Pancreas (tissue), 10 donors: ENCODE measurements at regions not wholly inside any gene's neighbourhood (a gene's known extent, or its start where the extent isn't known, plus 50 kb on each side); places are given as distances from the start of the nearest gene placed in this dataset.
"Not testable (repeated sequence)": the region's sequence is repeated elsewhere in the genome, so short reads cannot be mapped to it uniquely, and the experiment has no call there.

ENCODE experiments used
- ATAC-seq, 4 donors: fragments of 200-7000 bp; cut with Tn5 transposase; one replicate each; pipeline versions ENCODE4 v1.8.0 to v1.9.1; 2020; ENCODE audit warnings: mild to moderate bottlenecking in 4 of 4, moderate library complexity in 4 of 4
- DNase-seq, 6 donors: peaks; one replicate each; pipeline ENCODE4 v3.0.0-alpha.2; 2020
- FAIRE-seq: peaks from 2 replicates; lab custom pipeline; 2012; peaks lifted over from hg19 to GRCh38; lab: Jason Lieb, UNC
- H3K27ac ChIP-seq, 4 donors: fragments of 200-600 bp; sonication (generic); 1 replicate in 3 of 4; 2 replicates in 1 of 4; pipeline versions ENCODE4 v1.5.0 to v1.8.0; 2020
- H3K27me3 ChIP-seq, 4 donors: fragments of 200-600 bp; one replicate each; pipeline ENCODE4 v1.8.0; 2021
- H3K36me3 ChIP-seq, 3 donors: fragments of 200-600 bp; sonication (generic) in 1 of 3; one replicate each; pipeline versions ENCODE4 v1.5.0 to v1.8.0; 2020 to 2021
- H3K4me1 ChIP-seq, 3 donors: fragments of 200-600 bp; one replicate each; pipeline ENCODE4 v1.8.0; 2021
- H3K4me3 ChIP-seq, 4 donors: fragments of 200-600 bp; sonication (generic) in 2 of 4; one replicate each; pipeline versions ENCODE4 v1.5.0 to v1.8.0; 2020 to 2021
- H3K9me3 ChIP-seq, 4 donors: fragments of 200-600 bp; one replicate each; pipeline ENCODE4 v1.8.0; 2021
- WGBS, 2 donors: extraction: QIAGEN DNeasy Blood & Tissue Kit; methylation state at CpG; one replicate each; pipeline ENCODE4 v1.1.7; 2013; 5-methylcytosine and 5-hydroxymethylcytosine counted together
- intact Hi-C, 3 donors: fragments of 100-400 bp; cut with DNase I; formaldehyde crosslinking; loops; one replicate each; pipeline versions ENCODE4 v1.11.1 to v1.14.2; 2022
- TF ChIP-seq, protein P1 (sequence below), 4 donors: fragments of 200-600 bp; sonication (generic) in 3 of 4; IDR thresholded peaks; one replicate each; pipeline versions ENCODE4 v1.5.0 to v1.8.0; 2021; ENCODE audit warnings: antibody characterized with exemption in 4 of 4
- donor health status: healthy with polysubstance abuse.
- donor health status: DM: no; HTN: no; CAD: no; lungs with moderate emphysema.
- donor health status: DM: no; HTN: no; CAD: no.
- donor health status: control.
- donor health status: control.
- donor health status: Bipolar disorder and iron deficiency.
- donor health status: DM: yes; HTN: yes; CAD: no.
- donor health status: DM: no; HTN: no; CAD: no.
- donor health status: DM: no; HTN: no; CAD: no.
- donor health status: DM: yes; HTN: yes; CAD: no.

DNA sequence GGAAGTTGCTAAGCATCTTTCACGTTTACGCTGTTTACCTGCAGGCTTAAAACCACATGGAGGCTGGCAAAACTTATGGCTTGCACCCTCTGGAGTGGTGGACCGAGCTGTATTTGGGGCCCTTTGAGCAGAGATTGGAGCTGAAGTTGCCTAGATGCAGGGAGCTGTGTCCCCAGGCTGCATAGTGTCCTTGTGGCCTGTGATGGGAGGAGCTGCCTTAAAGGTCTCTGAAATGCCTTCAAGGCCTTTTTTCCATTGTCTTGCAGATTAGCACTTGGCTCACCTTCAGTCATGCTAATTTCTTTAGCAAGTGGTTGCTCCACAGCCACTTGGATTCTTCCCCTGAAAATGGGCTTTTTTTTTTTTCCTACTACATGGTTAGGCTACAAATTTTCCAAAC, 81.5 kb upstream of the CHD1 start:
- Histone ChIP-seq H3K4me1 (no peaks in the 10 kb centered on the region), H3K27ac (no peak overlapping the region), H3K36me3 (no peaks in the 10 kb centered on the region), H3K27me3 (no peaks in the 10 kb centered on the region), H3K4me3 (no peak overlapping the region), H3K9me3 (no peaks in the 10 kb centered on the region)
- TF ChIP-seq, protein P1, sequence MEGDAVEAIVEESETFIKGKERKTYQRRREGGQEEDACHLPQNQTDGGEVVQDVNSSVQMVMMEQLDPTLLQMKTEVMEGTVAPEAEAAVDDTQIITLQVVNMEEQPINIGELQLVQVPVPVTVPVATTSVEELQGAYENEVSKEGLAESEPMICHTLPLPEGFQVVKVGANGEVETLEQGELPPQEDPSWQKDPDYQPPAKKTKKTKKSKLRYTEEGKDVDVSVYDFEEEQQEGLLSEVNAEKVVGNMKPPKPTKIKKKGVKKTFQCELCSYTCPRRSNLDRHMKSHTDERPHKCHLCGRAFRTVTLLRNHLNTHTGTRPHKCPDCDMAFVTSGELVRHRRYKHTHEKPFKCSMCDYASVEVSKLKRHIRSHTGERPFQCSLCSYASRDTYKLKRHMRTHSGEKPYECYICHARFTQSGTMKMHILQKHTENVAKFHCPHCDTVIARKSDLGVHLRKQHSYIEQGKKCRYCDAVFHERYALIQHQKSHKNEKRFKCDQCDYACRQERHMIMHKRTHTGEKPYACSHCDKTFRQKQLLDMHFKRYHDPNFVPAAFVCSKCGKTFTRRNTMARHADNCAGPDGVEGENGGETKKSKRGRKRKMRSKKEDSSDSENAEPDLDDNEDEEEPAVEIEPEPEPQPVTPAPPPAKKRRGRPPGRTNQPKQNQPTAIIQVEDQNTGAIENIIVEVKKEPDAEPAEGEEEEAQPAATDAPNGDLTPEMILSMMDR (IDR thresholded peaks at IDR 0.05): no peak
- WGBS, 2 donors: 81% methylated on average over 3 of the region's 3 CpGs; no CpG with 5 or more reads in 1 of the 2 donors
- no peak for DNase-seq
- intact Hi-C loops: no loop called here
- FAIRE-seq: no peak
- no peak for ATAC-seq

DNA sequence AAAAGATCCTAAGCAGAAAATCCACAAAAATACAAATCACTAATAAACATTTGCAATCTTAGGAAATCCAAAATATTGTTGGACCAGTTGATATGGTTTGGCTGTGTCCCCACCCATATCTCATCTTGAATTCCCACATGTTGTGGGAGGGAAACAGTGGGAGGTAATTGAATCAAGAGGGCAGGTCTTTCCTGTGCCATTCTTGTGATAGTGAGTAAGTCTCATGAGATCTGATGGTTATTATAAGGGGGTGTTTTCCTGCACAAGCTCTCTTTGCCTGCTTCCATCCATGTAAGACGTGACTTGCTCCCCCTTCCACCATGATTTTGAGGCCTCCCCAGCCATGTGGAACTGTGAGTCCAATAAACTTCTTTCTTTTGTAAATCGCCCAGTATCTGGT, 79.2 kb upstream of the CHD1 start:
- H3K9me3 ChIP-seq, H3K36me3 ChIP-seq, intact Hi-C loops, DNase-seq, ATAC-seq, H3K4me1 ChIP-seq, H3K27ac ChIP-seq, H3K27me3 ChIP-seq, FAIRE-seq, H3K4me3 ChIP-seq: not testable (repeated sequence)
- WGBS, 2 donors: 72 to 92% methylated on average over 2 of the region's 2 CpGs

DNA sequence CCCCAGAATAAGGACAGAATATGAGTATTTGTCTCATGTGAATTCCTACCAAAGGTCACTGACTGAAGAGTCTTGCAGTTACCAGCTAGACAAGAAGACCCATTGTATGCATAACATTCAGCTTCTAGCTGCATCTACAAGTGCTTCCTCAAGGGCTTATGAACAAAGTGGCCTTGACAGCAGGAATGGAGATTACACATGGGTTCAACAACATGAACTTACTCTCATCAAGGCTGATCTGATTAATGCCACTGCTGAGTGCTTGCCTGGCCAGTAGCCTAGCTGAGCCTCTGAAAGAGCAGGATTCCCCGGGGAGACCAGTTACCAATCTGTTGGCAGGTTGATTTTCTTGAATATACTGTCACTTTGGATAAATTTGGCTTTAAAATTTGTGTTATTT, 76.7 kb upstream of the CHD1 start:
- Histone ChIP-seq H3K27me3 (no peaks in the 10 kb centered on the region), H3K4me3 (no peak overlapping the region), H3K4me1 (no peaks in the 10 kb centered on the region), H3K27ac (no peak overlapping the region), H3K36me3 (no peaks in the 10 kb centered on the region), H3K9me3 (no peaks in the 10 kb centered on the region)
- FAIRE-seq (no peak), DNase-seq (no peak), ATAC-seq (no peak)
- intact Hi-C loops: no loop called here
- TF ChIP-seq, protein P1 (IDR thresholded peaks at IDR 0.05): no peak
- WGBS, 2 donors: 62 to 67% methylated on average over 1 of the region's 1 CpG

DNA sequence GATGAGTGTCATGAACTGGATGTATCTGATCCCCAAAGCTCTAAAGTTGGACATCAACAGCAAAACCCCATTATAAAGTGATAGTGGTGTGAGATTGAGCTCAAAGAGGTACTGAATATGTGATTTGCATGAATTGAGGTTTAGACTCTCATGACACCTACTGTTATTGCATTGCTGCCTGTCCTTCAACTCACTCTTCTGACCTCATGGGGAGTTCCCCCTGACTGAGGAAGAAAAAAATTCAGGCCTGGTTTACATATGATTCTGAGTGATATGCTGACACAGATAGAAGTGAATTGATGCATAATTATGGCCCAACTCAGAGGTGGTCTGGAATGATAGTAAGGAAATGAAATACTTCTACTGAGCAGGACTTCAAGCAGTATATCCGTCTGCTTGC, 76.2 kb upstream of the CHD1 start:
- no peak for DNase-seq
- Histone ChIP-seq H3K36me3 (no peaks in the 10 kb centered on the region), H3K27me3 (no peaks in the 10 kb centered on the region), H3K4me3 (no peak overlapping the region), H3K9me3 (no peaks in the 10 kb centered on the region), H3K27ac (no peak overlapping the region), H3K4me1 (peaks cover 0 to 3% (median 0%) of the 10 kb centered on the region in 3 donors)
- intact Hi-C loops: no loop called here
- TF ChIP-seq, protein P1 (IDR thresholded peaks at IDR 0.05): no peak
- no peak for FAIRE-seq
- ATAC-seq: no peak
- 41 to 59% methylated on average over 1 of the region's 1 CpG for WGBS, 2 donors

DNA sequence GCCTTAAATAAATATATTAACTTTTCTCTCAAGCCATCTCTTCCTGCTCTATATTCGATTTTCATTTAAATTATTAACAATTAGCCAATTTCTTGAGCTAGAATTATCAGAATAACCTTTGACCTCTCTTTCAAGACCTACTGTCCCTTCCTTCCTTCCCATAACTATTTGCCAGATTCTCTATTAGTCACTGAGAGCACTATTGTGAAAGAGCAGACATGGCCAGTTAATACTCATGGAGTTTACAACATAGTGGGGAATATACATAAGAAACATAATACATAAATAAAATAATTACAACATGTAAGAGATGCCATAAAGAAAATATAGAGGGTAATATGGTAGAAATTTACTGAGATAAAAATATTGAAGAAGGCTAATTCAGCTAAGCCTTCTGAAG, 72.1 kb upstream of the CHD1 start:
- peaks cover 0 to 5% (median 0%) of the 10 kb centered on the region in 3 donors for H3K4me1 ChIP-seq
- peak in 1 of 4 donors; percentile 67 for ATAC-seq
- no peaks in the 10 kb centered on the region for H3K27me3 ChIP-seq
- FAIRE-seq: no peak
- no peak overlapping the region for H3K27ac ChIP-seq
- H3K36me3 ChIP-seq: no peaks in the 10 kb centered on the region
- no peak for DNase-seq
- intact Hi-C loops: no loop called here
- TF ChIP-seq, protein P1 (IDR thresholded peaks at IDR 0.05): no peak
- no peaks in the 10 kb centered on the region for H3K9me3 ChIP-seq
- 35 to 55% methylated on average over 1 of the region's 1 CpG for WGBS, 2 donors
- H3K4me3 ChIP-seq: no peak overlapping the region
